ENCODE measurements at regions not wholly inside any gene's neighbourhood (a gene's known extent, or its start where the extent isn't known, plus 50 kb on each side); places are given as distances from the start of the nearest gene placed in this dataset.

DNA sequence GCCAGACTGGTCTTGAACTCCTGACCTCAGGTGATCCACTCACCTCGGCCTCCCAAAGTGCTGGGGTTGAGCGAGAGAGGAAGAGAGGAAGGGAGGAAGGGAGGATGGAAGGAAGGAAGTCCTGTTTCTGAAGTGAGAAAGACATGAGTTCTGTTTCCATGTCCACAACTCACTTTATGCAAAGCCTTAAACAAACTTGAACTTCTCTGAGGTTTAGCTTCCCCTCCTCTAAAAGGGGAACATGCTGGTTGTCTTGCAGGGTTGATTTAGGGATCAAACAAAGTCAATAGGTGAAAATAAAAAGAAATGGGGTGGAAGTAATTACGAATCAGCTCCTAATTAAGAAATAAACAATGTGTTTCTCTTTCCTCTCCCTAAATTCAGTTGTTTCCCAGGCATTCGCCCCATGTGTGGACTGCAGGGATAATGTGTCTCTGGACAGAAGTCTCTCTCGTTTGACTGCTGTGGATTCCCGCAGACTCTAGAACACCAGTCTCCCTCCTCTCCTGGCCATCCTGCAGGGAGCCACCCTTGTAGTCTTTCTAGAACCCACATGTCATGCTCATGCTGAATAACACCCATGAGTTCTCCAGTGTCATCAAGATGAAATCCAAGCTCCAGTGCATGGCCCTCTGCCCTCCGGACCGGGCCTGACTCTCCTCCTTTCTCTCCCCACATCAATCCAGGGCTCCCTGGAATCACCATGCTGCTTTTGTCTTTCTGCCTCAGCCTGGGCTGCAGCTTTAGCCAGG, 229.3 kb upstream of the TRIB2 start:
- TF ChIP-seq, protein P1, sequence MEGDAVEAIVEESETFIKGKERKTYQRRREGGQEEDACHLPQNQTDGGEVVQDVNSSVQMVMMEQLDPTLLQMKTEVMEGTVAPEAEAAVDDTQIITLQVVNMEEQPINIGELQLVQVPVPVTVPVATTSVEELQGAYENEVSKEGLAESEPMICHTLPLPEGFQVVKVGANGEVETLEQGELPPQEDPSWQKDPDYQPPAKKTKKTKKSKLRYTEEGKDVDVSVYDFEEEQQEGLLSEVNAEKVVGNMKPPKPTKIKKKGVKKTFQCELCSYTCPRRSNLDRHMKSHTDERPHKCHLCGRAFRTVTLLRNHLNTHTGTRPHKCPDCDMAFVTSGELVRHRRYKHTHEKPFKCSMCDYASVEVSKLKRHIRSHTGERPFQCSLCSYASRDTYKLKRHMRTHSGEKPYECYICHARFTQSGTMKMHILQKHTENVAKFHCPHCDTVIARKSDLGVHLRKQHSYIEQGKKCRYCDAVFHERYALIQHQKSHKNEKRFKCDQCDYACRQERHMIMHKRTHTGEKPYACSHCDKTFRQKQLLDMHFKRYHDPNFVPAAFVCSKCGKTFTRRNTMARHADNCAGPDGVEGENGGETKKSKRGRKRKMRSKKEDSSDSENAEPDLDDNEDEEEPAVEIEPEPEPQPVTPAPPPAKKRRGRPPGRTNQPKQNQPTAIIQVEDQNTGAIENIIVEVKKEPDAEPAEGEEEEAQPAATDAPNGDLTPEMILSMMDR (IDR thresholded peaks at IDR 0.05; ENCODE audit: low read depth, low read length) = no peak
- no peak for TF ChIP-seq EZH2phosphoT487 (IDR thresholded peaks at IDR 0.05; ENCODE audit: low read depth)
